ENCODE measurements at regions not wholly inside any gene's neighbourhood (a gene's known extent, or its start where the extent isn't known, plus 50 kb on each side); places are given as distances from the start of the nearest gene placed in this dataset.

- no peak for FAIRE-seq
Observed at GRCh38 chr4:140211161-140211560, 57.2 kb upstream of the MAML3 start.

- FAIRE-seq: no peak
Observed at GRCh38 chr4:140208921-140209320, 54.9 kb upstream of the MAML3 start.

All from islet of Langerhans (tissue), 1 donor.